ENCODE measurements at regions not wholly inside any gene's neighbourhood (a gene's known extent, or its start where the extent isn't known, plus 50 kb on each side); places are given as distances from the start of the nearest gene placed in this dataset.

DNA sequence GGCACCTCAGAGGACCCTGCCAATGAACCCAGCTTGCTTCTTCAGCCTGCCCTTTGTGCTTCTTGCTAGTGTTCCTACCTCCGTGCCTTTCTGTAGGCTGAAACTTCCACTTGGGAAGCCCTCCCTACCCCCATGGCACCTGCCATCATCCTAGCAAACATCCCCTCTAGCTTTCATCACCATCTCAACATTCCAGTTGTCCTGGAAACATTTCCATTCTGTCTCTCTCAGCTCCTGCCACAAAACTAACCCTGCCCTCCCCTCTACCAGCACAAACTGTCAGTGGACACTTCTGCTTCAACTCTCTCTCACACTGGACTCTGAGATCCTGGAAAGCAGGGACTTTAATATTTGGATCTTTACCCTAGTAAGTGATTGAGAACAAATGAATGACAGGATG lies 525.8 kb upstream of the TENM4 start:
- TF ChIP-seq ARNT (IDR thresholded peaks at IDR 0.05), result no peak
- TF ChIP-seq FOXA1 (IDR thresholded peaks at IDR 0.05), result no peak
- no peak for TF ChIP-seq ZNF384 (IDR thresholded peaks at IDR 0.05)
- TF ChIP-seq HDGF (IDR thresholded peaks at IDR 0.05; ENCODE audit: borderline replicate concordance), result no peak
- TF ChIP-seq NFRKB (IDR thresholded peaks at IDR 0.05), result no peak
